ENCODE measurements at regions not wholly inside any gene's neighbourhood (a gene's known extent, or its start where the extent isn't known, plus 50 kb on each side); places are given as distances from the start of the nearest gene placed in this dataset.
A peak's percentile ranks its signal among the peaks of the same experiment; 100 is the strongest.

DNA sequence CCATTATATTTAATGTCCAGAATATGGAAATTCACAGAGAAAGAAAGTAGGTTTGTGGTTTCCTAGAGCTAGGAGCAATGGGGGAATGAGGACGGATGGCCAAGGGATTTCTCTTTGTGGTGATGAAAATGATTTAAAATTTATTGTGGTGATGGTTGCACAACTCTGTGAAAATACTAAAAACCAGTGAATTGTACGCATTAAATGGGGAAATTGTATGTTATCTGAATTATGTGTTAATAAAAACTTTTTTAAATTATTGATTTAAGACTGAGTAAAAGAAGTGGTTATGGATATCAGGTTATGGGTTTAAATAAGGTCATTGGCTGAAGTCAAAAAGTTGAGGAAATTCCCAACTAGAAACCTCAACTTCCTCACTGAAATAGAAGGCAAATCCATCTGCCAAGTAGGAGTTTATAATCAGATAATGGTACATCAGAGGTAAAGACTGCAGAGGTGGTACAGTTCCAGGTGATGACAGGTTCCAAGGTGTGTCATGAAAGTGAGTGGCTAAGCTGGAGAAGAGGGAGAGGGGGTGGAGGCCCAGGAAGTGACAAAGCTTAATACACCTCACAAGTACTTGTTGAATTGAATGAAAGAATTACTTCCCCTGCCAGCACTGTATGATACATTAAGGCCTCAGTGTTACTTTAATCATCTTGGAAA, 68.9 kb upstream of the CCDC71L start:
- POLR2A ChIA-PET = interaction anchor here (1.0 to 1.1 kb wide), 2 partner anchors 13 to 38 kb away, joined by 3 to 4 read pairs; no protein-coding TSS in a partner anchor
- Histone ChIP-seq H3K9me2 (ENCODE audit: insufficient read depth, low read length) (no peaks in the 10 kb centered on the region), H3K9me3 (ENCODE audit: low read length) (no peaks in the 10 kb centered on the region), H3K27ac (ENCODE audit: low read depth, low read length, poor library complexity, severe bottlenecking) (no peak overlapping the region), H3K79me2 (ENCODE audit: insufficient read depth, low read depth, low read length) (no peaks in the 10 kb centered on the region), H3K4me1 (ENCODE audit: insufficient read depth, low read length, poor library complexity, severe bottlenecking) (peaks cover 15% of the 10 kb centered on the region), H2AFZ (ENCODE audit: low read length) (no peak overlapping the region), H4K20me1 (ENCODE audit: insufficient read depth, low read length) (no peaks in the 10 kb centered on the region), H3K4me2 (ENCODE audit: low read length) (no peak overlapping the region), H3K4me3 (ENCODE audit: low read depth, low read length, poor library complexity, severe bottlenecking) (no peak overlapping the region), H3K36me3 (ENCODE audit: insufficient read depth, low read length) (no peaks in the 10 kb centered on the region)
- CTCF ChIA-PET (ENCODE audit: unreplicated experiment) = no interaction called here
- BruUV-seq (replicated peaks) = no TSS peak
- TF ChIP-seq, protein P1, sequence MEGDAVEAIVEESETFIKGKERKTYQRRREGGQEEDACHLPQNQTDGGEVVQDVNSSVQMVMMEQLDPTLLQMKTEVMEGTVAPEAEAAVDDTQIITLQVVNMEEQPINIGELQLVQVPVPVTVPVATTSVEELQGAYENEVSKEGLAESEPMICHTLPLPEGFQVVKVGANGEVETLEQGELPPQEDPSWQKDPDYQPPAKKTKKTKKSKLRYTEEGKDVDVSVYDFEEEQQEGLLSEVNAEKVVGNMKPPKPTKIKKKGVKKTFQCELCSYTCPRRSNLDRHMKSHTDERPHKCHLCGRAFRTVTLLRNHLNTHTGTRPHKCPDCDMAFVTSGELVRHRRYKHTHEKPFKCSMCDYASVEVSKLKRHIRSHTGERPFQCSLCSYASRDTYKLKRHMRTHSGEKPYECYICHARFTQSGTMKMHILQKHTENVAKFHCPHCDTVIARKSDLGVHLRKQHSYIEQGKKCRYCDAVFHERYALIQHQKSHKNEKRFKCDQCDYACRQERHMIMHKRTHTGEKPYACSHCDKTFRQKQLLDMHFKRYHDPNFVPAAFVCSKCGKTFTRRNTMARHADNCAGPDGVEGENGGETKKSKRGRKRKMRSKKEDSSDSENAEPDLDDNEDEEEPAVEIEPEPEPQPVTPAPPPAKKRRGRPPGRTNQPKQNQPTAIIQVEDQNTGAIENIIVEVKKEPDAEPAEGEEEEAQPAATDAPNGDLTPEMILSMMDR (conservative IDR thresholded peaks at IDR 0.05; ENCODE audit: low read length) = no peak
- TF ChIP-seq EZH2phosphoT487 (IDR thresholded peaks at IDR 0.05; ENCODE audit: borderline replicate concordance, low read depth, low read length) = no peak
- intact Hi-C loops (cut with micrococcal nuclease; ENCODE audit: unreplicated experiment) = no loop called here
- DNase-seq (ENCODE audit: low spot score) = no peak

DNA sequence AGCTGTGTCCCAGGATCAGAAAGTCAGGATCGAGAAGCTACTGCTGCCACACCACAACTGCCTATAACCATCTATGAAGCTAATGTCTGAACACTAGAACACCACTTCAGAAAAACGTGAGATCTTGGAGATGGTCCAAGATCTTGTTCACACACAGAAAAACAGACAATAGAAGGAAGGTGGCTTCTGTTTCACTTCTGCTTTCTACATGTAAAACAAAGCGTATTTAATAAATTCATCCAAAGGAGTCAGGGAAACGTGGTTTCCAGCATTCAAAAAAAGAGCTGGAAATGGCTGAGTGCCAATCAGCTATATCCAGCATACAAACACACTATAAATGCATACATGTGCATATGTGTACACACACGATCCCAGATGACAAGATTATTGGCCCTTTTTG, 70.2 kb upstream of the CCDC71L start:
- Histone ChIP-seq H3K4me3 (ENCODE audit: low read depth, low read length, poor library complexity, severe bottlenecking) (no peak overlapping the region), H3K4me1 (ENCODE audit: insufficient read depth, low read length, poor library complexity, severe bottlenecking) (peaks cover 15% of the 10 kb centered on the region), H3K36me3 (ENCODE audit: insufficient read depth, low read length) (no peaks in the 10 kb centered on the region), H4K20me1 (ENCODE audit: insufficient read depth, low read length) (no peaks in the 10 kb centered on the region), H3K4me2 (ENCODE audit: low read length) (peak overlapping the region; percentile 55), H3K9me2 (ENCODE audit: insufficient read depth, low read length) (no peaks in the 10 kb centered on the region), H2AFZ (ENCODE audit: low read length) (no peak overlapping the region), H3K9me3 (ENCODE audit: low read length) (no peaks in the 10 kb centered on the region), H3K79me2 (ENCODE audit: insufficient read depth, low read depth, low read length) (no peaks in the 10 kb centered on the region), H3K27ac (ENCODE audit: low read depth, low read length, poor library complexity, severe bottlenecking) (no peak overlapping the region)
- BruUV-seq (replicated peaks) = no TSS peak
- TF ChIP-seq EZH2phosphoT487 (IDR thresholded peaks at IDR 0.05; ENCODE audit: borderline replicate concordance, low read depth, low read length) = no peak
- TF ChIP-seq, protein P1 (conservative IDR thresholded peaks at IDR 0.05; ENCODE audit: low read length) = no peak
- DNase-seq (ENCODE audit: low spot score) = peak; percentile 75
- intact Hi-C loops (cut with micrococcal nuclease; ENCODE audit: unreplicated experiment) = no loop called here
- POLR2A ChIA-PET = interaction anchor here (0.7 to 1.5 kb wide), 8 partner anchors 11 to 1869 kb away, joined by 3 to 12 read pairs (median 4); no protein-coding TSS in a partner anchor
- CTCF ChIA-PET (ENCODE audit: unreplicated experiment) = interaction anchor here (0.7 kb wide), 1 partner anchor 11 kb away, joined by 5 read pairs; no protein-coding TSS in a partner anchor
